GM18519 (cell line): ENCODE measurements at regions not wholly inside any gene's neighbourhood (a gene's known extent, or its start where the extent isn't known, plus 50 kb on each side); places are given as distances from the start of the nearest gene placed in this dataset.
"Not testable (repeated sequence)": the region's sequence is repeated elsewhere in the genome, so short reads cannot be mapped to it uniquely, and the experiment has no call there.

Experiments used
- ATAC-seq: cut with Tn5 transposase; IDR thresholded peaks from one replicate; pipeline ENCODE4 v1.9.1; 2021; ENCODE audit warnings: mild to moderate bottlenecking, moderate library complexity; ENCODE audit not compliant: unreplicated experiment, low FRiP score

DNA sequence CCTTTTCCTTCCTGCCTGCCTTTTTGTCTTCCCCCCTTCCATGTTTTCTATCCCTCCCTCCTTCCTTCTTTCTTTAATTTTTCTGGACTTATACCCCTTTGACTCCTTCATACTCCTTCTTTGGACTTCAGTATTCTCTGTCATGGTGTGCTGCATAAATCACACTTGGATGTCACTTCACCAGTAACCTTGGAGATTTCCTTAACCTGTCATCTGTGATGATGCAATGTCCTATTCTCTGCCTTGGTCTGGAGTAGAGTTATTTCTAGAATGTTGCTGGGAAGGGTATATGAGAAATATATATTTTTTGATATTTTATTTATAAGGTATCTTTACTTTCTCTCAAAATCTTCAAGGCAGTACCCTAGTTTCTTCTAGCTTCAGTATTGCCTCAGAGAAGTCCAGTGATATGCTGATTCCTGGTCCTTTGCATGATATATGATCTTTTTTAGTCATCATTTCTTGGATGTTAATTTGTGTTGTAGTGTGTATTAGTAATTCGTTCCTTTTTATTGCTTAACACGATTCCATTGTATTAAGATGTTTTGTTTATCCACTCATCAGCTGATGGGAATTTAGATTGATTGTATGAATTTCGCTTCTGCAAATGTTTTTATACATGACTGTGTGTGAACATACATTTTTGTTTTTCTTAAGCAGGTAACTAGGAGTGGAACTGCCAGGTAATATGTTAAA, 206.9 kb upstream of the MBL2 start:
- no peak for ATAC-seq

DNA sequence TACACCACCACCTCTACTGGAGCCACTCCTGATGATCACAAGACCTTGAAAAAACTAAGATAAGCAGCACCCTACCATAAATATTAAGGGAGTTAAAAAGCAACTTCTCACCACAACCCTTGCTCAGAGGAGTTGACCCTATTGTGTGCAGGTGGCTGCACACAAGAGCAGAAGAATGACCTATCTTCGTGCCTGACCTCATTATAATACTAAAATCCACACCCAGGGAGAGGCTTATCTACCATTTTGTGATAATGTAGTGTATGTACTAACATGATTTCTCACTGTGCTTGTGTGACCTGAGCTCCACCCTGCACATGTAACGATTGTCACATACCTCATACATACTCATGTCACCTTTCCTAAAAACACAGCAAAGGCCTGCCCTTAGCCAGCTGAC, 205.0 kb upstream of the MBL2 start:
- no peak for ATAC-seq

DNA sequence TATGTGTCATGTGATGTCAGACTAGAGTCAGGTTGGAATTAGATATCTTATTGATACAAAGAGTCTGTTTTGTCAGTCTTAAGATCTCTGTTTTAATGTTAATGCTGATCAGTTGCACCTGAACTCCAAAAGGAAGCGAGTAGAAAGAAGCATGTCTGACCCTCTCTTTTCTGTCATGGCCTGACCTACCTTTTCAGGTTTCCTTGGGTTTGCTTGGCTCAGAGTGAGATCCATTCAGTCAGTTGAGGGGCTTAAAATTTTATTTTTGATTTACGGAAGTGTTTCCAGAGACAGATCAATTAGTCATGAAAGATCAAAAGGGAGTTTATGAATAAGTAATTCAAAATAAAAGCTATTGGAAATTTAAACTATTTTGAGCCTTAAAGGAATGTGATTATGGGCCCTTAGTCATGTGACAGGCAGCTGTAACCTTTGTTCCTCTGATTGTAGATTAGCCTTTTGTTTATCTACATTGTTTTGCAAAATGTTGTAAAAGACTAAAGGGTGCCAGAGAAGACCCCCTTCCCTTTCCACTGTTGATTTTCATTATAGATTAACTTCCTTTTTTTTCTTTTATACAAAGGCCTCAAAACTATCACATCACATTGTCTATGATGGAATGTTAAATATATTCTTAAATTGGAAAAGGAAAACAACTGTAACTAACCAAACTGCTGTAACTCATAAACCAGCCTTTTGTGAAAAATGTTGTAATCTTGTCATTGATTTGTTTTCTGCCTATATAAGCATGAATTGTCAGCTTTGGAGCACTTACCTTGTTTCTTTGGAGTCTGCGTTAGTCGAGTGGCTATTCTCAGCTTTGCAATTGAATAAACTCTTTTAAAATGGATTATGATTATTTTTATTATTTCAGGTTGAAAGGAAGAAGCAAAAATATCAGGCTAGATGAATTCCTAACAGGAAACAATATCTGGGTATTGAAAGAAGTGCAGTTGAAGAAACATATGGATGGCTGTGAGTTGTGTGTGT, 195.5 kb upstream of the MBL2 start:
- ATAC-seq: no peak

DNA sequence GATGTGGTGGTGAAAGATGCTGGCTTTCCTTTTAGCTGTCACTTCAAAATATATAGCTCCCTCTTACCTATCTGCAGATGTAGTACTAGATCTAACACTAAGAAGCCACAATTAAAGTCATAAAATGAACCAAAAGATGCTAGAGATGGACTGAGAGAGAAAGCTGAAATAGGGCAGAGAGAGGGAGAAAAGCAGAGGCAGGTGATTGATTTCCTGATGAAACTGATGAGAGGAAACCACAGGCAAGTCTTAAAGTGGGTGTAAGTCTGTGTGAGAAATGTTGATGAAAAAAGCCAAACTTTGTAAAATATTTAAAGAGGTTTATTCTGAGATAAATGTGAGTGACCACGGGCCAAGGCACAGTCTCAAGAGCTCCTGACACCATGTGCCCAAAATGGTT, 194.3 kb upstream of the MBL2 start:
- ATAC-seq: no peak

DNA sequence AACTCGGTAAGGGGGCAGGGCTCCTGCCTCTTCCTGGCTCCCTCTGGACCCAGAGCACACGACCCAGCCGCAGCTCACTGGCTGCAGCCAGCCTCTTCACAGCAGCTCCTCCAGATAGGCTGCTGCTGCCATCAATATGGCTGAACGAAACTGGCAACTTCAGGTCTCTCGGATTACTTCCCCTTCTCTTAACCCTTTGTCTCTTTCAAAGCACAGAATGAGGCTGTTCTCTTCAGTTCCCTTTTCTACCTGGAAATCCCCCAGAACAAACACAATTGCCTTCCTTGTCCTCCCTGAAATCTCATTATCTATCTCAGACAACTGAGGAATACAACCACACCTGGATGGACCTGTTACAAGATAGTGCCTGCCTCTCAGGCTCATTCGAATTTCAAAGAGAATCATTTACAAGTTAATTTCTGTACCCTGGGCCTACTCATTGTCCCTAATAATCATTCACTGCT, 193.4 kb upstream of the MBL2 start:
- peak; percentile 100 for ATAC-seq

DNA sequence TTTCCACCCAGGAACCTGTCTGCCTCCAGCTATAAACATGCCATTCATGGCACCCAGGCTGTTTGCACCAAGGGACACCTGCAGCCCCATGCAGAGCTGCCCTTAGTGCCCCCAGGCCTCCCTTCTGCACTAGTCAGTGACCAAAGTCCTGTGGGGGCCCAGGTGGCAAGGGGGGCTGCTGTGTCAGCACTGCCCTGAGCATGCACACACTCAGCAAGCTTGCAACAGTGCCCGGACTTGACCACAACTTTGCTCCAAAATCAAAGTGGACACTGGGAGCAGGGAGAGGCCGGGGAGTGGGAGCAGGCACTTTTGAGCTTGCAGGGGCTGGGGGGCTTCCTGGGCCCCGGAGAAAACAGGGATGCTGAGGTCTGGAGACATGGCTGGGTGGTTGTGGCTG, 192.9 kb upstream of the MBL2 start:
- no peak for ATAC-seq

DNA sequence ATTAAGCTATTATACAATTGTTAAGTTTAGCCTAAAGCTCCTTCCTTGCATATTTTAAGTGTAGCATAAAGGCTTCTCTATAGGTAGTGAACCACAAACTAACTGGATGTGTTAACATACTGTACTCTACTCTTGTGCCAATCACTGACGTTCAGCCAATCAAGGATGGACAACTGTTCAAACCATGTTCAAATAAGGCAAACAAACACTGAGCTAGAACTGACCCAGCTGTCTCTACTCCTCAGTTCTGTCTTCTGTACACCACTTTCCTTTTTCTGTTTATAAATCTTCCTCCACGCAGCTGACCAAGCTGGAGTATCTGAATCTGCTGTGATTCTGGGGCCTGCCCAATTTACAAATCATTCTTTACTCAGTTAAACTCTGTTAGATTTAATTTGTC, 188.7 kb upstream of the MBL2 start:
- no peak for ATAC-seq

DNA sequence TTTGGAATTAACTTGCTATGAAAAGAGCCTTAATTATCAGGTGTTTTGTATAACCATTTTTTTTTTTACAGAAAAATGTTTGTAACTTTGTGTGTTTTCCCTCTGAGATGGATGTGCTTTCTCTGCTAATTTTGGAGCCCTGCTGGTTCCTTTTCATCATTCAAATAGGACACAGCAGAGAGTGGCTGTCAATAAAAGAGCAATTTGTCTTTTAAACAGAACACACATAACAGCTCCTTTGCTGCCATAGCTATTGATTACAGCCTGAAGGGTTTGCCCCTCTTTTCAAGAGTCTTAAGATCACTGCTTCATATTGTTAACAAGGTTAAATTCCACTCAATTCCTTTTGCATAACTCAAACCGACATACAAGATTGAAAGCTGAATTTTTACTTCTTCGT, 187.2 kb upstream of the MBL2 start:
- no peak for ATAC-seq

DNA sequence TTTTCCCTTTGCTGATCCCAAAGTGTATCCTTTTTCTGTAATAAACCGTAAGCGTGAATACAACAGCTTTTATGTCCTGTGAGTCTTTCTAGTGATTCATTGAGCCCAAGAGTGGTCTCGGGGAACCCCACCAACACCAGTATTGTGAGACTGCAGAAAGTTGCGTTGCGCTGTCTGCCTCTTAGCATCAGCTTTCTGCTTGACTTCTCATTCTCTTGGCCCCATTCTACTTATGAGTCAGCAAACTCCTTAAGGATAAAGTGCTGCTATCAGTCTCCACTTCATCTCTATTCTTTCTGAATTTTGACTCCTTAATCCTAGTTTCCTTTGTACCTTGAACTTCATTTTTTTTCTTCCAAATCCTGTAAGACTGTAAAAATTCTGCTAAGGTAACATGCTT, 184.3 kb upstream of the MBL2 start:
- no peak for ATAC-seq

DNA sequence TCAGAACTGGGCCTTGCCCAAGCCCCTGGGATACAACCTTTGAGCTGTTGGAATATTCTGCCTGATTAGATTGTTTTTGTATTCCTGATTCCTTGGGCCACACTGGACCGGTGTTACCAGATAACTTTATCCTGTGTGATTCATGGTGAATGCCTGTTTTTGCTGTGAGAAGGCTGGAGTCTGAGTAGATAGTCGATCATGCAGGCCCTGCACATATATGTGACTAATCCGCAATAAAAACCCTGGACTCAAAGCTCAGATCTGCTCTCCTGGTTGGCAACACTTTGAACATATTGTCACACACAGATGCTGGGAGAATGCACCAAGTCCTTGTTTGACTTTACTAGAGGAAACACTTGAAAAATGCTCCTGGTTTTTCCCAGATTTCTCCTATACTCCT, 183.9 kb upstream of the MBL2 start:
- ATAC-seq: no peak

DNA sequence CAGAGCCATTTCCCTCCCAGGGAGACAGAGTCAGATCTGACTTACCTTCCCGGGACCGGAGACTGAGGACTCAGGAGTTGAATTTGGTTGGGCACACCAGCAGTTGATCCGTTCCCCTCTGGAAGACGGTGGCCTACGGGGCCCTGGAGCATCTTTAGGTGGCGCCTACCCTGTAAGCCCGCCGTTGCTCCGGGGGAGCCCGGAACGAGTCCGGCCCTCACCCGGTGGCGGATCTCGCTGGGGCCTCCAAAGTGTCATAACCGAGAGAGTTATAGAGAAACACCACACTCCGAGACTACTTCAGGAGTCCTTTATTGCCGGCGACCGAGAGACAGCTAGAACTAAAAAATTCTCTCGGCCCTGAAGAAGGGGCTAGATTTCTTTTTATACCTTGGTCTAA, 182.8 kb upstream of the MBL2 start:
- no peak for ATAC-seq

DNA sequence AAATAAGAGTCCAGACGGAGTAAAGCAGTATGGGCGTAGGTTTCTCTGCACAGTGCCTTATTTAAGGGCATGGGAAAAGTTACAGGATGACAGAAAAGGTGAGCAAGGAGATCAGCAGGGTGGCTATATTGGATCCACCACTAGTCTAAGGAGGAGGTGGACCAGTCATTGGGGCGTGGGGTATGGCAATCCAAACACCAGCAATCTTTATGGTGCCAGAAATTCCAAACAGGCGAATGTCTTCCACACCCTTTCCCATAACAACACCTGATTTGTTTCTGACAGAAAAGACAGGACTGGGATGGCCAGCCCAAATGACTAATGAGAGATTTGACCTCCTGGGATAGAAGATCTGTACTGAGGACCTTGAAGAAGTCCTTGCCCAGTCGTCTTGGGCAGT, 181.8 kb upstream of the MBL2 start:
- ATAC-seq: no peak

DNA sequence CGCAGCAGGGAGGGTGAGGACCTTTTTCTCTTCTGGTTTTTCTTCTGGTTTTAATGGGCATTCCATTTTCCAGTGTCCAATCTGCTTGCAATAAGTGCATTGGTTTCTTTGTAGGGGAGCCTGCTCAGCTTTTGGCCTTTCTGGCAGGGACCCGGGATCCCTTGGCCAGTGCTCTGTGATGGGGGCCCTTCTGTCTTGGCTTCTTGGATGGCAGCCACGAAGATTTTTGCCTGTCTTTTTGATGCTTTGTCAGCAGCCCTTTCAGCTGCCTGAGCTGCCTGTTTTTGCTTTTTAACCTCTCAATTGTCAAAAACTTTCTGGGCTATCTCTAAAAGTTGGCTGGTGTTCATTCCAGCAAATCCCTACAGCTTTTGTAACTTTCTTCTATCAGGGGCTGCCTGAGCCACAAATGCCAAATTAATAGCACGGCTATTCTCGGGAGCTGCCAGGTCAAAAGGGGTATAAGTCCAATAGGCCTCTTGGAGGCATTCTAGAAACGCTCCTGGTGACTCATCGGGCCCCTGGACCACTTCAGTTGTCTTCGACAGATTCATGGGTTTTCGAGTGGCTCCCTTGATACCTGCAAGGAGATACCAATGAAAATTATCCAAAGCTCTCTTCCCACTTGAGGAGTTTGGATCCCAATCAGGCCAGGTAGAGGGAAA, 179.9 kb upstream of the MBL2 start:
- ATAC-seq: no peak

DNA sequence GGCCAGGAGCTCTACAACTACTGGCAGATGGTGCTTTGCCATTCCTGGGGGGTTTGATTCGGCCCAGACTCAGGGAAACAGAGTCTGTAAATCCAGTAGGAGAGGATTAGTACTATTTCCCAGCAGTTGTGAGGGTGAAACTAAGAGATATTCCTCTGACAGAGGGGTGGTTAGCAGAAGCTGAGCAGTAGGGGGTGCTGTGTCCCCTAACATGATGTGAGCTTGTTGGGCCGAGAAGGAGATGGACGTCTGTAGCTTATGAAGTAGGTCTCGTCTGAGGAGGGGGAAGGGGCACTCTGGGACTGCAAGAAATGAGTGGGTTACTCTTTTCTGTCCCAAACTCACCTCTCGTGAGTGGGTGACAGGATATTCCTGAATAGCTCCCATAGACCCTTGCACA, 179.2 kb upstream of the MBL2 start:
- peak; percentile 97 for ATAC-seq

DNA sequence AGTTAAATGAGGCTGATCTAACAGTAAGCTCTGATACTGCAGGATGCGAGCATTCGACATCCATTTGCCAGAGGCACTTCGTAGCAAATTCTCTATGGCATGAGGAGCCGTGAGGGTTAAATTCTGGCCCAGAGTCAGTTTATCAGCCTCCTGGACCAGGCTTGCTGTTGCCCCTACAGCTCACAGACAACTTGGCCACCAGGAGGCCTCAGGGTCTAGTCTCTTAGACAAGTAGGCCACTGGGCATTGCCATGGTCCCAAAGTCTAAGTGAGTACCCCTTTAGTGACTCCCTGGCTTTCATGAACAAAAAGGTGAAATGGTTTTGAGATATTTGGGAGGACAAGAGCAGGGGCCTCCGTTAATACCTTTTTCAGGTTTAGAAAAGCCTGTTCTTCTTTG, 178.0 kb upstream of the MBL2 start:
- ATAC-seq: no peak

DNA sequence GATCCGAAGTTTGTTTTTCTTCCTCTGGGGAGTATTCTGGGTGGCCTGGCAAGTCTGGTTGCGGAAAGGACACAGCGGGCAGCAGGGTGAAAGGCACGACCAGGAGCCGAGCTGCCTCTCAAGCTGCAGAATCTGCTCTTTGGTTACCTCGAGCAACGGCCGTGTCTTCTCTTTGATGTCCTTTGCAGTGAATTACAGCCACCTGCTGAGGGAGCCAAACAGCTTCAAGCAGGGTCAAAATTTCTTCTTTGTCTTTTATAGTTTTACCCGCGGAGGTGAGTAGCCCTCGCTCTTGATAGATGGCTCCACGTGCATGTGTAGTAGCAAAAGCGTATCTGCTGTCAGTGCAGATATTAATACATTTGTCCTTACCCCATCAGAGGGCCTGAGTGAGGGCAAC, 177.3 kb upstream of the MBL2 start:
- ATAC-seq: no peak

DNA sequence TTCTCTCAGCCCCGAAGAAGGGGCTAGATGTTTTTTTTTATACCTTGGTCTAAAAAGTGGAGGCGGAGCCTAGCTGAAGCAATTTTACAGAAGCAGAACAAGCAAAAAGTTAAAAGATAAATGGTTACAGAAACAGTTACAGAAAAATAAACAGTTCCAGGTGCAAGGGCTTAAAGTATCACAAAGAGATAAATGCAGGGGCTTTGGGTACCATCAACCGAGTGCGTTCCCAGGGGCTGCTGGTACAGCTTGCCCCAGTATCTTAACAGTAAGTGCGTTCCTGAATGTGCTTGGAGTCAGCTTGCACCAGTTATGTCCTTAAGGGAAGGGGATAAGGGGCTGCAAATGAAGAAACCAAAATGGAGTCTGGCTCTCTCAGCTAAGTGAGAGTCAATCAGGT, 173.9 kb upstream of the MBL2 start:
- no peak for ATAC-seq

DNA sequence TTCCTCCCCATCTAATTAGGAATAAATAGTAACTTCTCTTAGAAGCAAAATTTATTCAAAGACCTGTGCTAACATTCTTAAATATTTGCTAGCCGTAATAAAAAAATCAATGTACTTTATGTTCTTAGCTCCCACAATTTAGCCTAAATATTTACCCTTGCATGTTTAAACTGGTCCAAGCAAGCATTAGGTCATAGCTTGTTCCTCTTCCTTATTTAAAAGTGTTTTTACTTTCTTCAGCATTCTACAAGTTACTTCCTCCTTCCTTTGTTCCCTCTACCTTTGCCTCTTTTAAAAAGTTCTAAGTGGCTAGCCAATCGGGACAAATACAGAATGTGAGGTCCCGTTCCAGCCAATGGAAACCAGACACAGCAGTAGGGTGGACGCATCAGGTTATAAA, 172.9 kb upstream of the MBL2 start:
- not testable (repeated sequence) for ATAC-seq

DNA sequence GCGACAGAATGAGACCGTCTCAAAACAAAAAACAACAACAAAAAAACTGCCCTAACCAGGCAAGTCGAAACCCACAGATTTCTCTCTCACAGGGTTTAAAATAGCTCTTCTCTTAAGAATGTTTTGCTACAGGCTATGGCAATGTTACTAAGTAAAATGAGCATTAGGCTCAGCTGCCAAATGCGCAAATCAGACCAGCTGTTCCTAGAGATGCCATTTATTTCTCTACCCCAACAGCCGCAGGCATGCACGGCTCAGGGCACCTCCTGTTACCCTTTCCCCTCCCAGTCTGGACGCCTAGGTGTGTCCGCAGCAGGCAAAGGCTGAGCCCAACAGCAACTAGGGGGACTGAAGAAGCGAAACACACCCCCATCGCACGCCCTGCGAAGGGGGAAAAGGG, 168.3 kb upstream of the MBL2 start:
- no peak for ATAC-seq

DNA sequence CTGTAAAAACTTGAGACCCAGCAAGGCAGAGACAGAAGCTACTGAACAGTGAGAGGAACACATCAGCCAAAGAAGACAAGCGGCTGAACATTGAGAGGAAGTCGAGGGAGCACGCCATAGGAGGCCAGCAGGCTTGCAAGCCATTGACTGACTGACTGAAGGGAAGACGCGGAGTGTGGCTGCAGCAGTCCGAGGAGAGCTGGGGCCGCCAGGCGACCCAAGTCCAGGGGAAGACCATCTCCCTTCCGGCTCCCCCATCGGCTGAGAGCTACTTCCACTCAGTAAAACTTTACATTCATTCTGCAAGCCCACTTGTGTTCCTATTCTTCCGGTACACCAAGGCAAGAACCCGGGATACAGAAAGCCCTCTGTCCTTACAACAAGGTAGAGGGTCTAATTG, 167.3 kb upstream of the MBL2 start:
- no peak for ATAC-seq

DNA sequence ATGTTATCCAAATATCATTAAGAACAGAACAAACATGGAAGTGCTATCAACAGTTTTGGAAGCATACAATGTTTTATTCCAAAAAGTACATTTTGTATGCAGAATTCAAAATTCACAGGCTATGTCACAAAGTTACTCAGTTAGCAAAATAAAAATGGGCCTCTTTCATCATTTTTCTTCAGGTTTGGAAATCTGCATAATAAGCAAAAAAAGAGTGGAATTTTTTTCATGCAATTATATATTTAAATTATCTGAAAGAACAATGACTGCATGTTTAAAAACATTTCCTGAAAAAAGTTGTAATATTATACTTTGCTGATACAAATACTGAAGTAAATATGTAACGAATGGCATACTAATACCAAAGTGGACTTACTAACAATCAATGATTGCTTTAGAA, 161.2 kb upstream of the MBL2 start:
- no peak for ATAC-seq
